ENCODE measurements at regions not wholly inside any gene's neighbourhood (a gene's known extent, or its start where the extent isn't known, plus 50 kb on each side); places are given as distances from the start of the nearest gene placed in this dataset.

DNA sequence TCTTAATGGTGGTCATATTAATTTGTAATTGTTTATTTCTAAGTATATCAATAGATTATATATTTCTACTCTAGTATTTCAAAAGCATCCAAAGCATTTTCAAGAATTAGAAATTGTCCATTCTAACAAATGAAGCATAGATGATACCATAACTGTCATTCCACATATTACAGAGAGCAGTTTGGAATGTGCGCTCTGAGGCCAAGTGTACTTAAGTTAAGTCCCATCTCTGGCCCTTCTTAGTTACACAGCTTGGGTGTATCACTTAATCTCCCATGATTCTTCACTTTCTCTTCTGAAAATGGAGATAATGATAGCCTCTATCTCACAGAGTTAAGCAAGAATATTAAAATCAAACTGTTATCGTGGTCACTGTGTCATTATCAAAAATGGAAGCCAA, 281.1 kb downstream of the MRPL39 start:
- TF ChIP-seq CTCF (conservative IDR thresholded peaks at IDR 0.05; ENCODE audit: low read length) (no peak), EZH2phosphoT487 (IDR thresholded peaks at IDR 0.05; ENCODE audit: borderline replicate concordance) (no peak)

Data from Loucy (cell line).